UCSD-AML1 (cell line): ENCODE measurements at regions not wholly inside any gene's neighbourhood (a gene's known extent, or its start where the extent isn't known, plus 50 kb on each side); places are given as distances from the start of the nearest gene placed in this dataset.
A peak's percentile ranks its signal among the peaks of the same experiment; 100 is the strongest.

Experiments used
- DNase-seq: peaks from one replicate; lab custom pipeline; 2025; ENCODE audit not compliant: unreplicated experiment; lab: John Stamatoyannopoulos, UW

GRCh38 chr11:115891581-115891980 lies 387.4 kb upstream of the CADM1 start:
- DNase-seq = no peak

GRCh38 chr11:115890500-115890899 lies 386.3 kb upstream of the CADM1 start:
- no peak for DNase-seq

- no peak for DNase-seq
Observed at GRCh38 chr11:115889712-115890111, 385.5 kb upstream of the CADM1 start.

GRCh38 chr11:115887727-115888126 lies 383.5 kb upstream of the CADM1 start:
- DNase-seq = no peak

GRCh38 chr11:115887316-115887715 lies 383.1 kb upstream of the CADM1 start:
- no peak for DNase-seq

- DNase-seq = no peak
Observed at GRCh38 chr11:115886422-115886733, 382.2 kb upstream of the CADM1 start.

GRCh38 chr11:115885535-115886421 lies 381.6 kb upstream of the CADM1 start:
- DNase-seq = no peak

GRCh38 chr11:115884800-115885534 lies 380.8 kb upstream of the CADM1 start:
- no peak for DNase-seq

GRCh38 chr11:115874843-115875242 lies 370.6 kb upstream of the CADM1 start:
- DNase-seq = no peak

- DNase-seq = no peak
Observed at GRCh38 chr11:115873813-115874212, 369.6 kb upstream of the CADM1 start.

GRCh38 chr11:115872416-115872815 lies 368.2 kb upstream of the CADM1 start:
- no peak for DNase-seq

GRCh38 chr11:115871161-115871760 lies 367.0 kb upstream of the CADM1 start:
- no peak for DNase-seq

GRCh38 chr11:115869780-115870431 lies 365.7 kb upstream of the CADM1 start:
- peak; percentile 67 for DNase-seq

- DNase-seq = no peak
Observed at GRCh38 chr11:115869131-115869530, 364.9 kb upstream of the CADM1 start.

- DNase-seq = no peak
Observed at GRCh38 chr11:115860246-115860645, 356.0 kb upstream of the CADM1 start.

- no peak for DNase-seq
Observed at GRCh38 chr11:115848611-115849010, 344.4 kb upstream of the CADM1 start.

GRCh38 chr11:115848080-115848479 lies 343.9 kb upstream of the CADM1 start:
- no peak for DNase-seq

GRCh38 chr11:115845872-115846271 lies 341.7 kb upstream of the CADM1 start:
- DNase-seq = no peak

GRCh38 chr11:115843685-115844084 lies 339.5 kb upstream of the CADM1 start:
- no peak for DNase-seq

- no peak for DNase-seq
Observed at GRCh38 chr11:115843111-115843510, 338.9 kb upstream of the CADM1 start.

- no peak for DNase-seq
Observed at GRCh38 chr11:115820026-115820425, 315.8 kb upstream of the CADM1 start.
